ENCODE measurements at regions not wholly inside any gene's neighbourhood (a gene's known extent, or its start where the extent isn't known, plus 50 kb on each side); places are given as distances from the start of the nearest gene placed in this dataset.

- TF ChIP-seq POLR2A (IDR thresholded peaks at IDR 0.05) (no peak), CTCF (IDR thresholded peaks at IDR 0.05) (no peak)
Measured at GRCh38 chr6:6812427-6812826, 223.9 kb downstream of the LY86 start.

All from heart left ventricle (tissue), 13 donors.